ENCODE measurements at regions not wholly inside any gene's neighbourhood (a gene's known extent, or its start where the extent isn't known, plus 50 kb on each side); places are given as distances from the start of the nearest gene placed in this dataset.

DNA sequence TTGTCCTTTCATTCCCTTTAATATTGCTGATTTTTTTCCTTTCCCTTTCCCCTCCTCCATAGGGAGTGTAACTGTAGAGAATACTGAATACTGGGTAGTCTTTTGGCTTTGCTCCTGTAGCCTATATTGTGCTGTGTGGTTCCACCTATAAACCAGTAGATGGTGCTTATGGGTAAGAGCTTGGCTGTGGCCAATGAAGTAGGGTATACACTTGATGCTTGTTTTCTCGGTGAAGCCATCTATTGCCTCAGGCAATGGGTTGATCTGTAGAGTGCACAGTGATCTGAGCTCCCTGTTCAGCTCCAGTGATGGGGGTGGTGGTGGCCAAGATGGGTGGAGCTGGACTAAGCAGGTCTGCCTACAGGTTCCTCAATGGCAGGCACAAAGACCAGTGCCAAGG lies 203.3 kb upstream of the IMPG1 start:
- H3K4me1 Mint-ChIP-seq, result no peaks in the 10 kb centered on the region
- no peak for DNase-seq
- POLR2A ChIA-PET, result no interaction called here
- no peak overlapping the region for H3K27ac Mint-ChIP-seq
- ATAC-seq, result no peak
- no peak overlapping the region for H3K4me3 Mint-ChIP-seq
- no peaks in the 10 kb centered on the region for H3K27me3 Mint-ChIP-seq
- peaks cover 0 to 5% (median 0%) of the 10 kb centered on the region in 3 donors for H3K36me3 Mint-ChIP-seq
- H3K9me3 Mint-ChIP-seq, result peaks cover 7 to 53% (median 31%) of the 10 kb centered on the region in 9 donors

GRCh38 chr6:76264468-76264867 lies 192.0 kb upstream of the IMPG1 start:
- Mint-ChIP-seq H3K27me3 (no peaks in the 10 kb centered on the region), H3K36me3 (peaks cover 0 to 8% (median 0%) of the 10 kb centered on the region in 3 donors), H3K27ac (no peak overlapping the region), H3K9me3 (peaks cover 6 to 55% (median 22%) of the 10 kb centered on the region in 9 donors), H3K4me3 (no peak overlapping the region), H3K4me1 (no peaks in the 10 kb centered on the region)
- POLR2A ChIA-PET, result no interaction called here
- DNase-seq (no peak), ATAC-seq (no peak)

DNA sequence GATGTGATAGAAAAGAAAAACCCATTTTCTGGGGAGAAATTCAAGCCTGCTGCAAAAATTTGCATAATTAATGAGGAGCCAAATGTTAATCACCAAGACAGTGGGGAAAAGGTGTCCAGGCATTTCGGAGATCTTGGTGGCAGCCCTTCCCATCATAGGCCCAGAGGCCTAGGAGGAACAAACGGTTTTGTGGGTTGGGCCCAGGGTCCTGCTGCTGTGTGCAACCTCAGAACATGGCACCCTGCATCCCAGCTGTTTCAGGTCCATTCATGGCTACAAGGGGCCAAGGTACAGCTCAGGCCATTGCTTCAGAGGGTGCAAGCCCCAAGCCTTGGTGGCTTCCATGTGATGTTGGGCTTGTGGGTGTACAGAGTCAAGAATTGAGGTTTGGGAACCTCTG lies 189.8 kb upstream of the IMPG1 start:
- Mint-ChIP-seq H3K4me1 (no peaks in the 10 kb centered on the region), H3K27ac (no peak overlapping the region), H3K36me3 (peaks cover 0 to 8% (median 0%) of the 10 kb centered on the region in 3 donors), H3K4me3 (no peak overlapping the region), H3K27me3 (no peaks in the 10 kb centered on the region), H3K9me3 (peaks cover 5 to 54% (median 21%) of the 10 kb centered on the region in 9 donors)
- no peak for ATAC-seq
- POLR2A ChIA-PET, result no interaction called here
- no peak for DNase-seq

DNA sequence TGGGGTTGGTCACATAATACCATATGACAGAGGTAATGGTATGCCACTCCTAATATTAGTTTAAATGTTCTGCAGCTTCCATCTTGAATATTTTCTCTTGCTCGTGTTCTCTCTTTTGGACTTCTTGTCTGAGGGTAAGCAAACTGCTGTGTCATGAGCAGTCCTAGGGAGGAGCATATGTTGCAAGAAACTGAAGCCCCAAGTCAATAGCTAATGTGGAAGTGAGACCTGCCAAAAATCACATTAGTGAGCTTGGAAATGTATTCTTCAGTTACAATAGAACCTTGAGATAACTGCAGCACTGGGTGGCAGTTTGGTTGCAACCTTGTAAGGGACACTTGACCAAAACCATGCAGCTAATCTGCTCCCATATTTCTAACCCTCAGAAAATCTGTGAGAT lies 178.2 kb upstream of the IMPG1 start:
- ATAC-seq (no peak), DNase-seq (no peak)
- Mint-ChIP-seq H3K9me3 (peaks cover 0 to 25% (median 4%) of the 10 kb centered on the region in 9 donors), H3K4me1 (no peaks in the 10 kb centered on the region), H3K36me3 (no peaks in the 10 kb centered on the region), H3K4me3 (no peak overlapping the region), H3K27ac (no peak overlapping the region), H3K27me3 (no peaks in the 10 kb centered on the region)
- POLR2A ChIA-PET, result no interaction called here

- H3K9me3 Mint-ChIP-seq, result peaks cover 0 to 24% (median 4%) of the 10 kb centered on the region in 9 donors
- no peak overlapping the region for H3K4me3 Mint-ChIP-seq
- H3K27ac Mint-ChIP-seq, result no peak overlapping the region
- no peaks in the 10 kb centered on the region for H3K27me3 Mint-ChIP-seq
- ATAC-seq, result no peak
- POLR2A ChIA-PET, result no interaction called here
- H3K36me3 Mint-ChIP-seq, result no peaks in the 10 kb centered on the region
- DNase-seq, result no peak
- H3K4me1 Mint-ChIP-seq, result no peaks in the 10 kb centered on the region
These were observed 175.1 kb upstream of the IMPG1 start for GRCh38 chr6:76247527-76247926.

GRCh38 chr6:76240092-76240491 lies 167.6 kb upstream of the IMPG1 start:
- ATAC-seq (no peak), DNase-seq (no peak)
- no peak overlapping the region for H3K27ac Mint-ChIP-seq
- peaks cover 2 to 32% (median 18%) of the 10 kb centered on the region in 9 donors for H3K9me3 Mint-ChIP-seq
- no peaks in the 10 kb centered on the region for H3K4me1 Mint-ChIP-seq
- POLR2A ChIA-PET, result no interaction called here
- H3K36me3 Mint-ChIP-seq, result no peaks in the 10 kb centered on the region
- no peak overlapping the region for H3K4me3 Mint-ChIP-seq
- no peaks in the 10 kb centered on the region for H3K27me3 Mint-ChIP-seq

DNA sequence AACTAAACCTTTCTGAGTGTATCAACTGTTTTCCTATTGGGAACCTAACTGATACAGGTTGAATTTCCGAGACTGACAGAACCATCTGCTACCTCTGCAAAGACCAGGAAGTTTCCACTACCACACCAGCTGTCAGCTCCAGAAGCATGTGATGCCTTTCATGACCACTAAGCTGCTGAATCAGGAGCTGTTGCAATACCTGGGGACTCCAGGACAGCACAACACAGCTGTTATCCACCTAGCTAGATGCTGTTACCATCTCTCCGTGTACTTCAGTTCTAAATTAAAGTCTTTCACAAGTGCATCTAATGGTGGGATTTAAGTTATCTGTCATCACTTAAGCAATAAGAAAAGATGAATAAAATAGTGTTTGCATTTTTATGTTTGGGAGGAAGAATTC lies 158.2 kb upstream of the IMPG1 start:
- no peak for ATAC-seq
- H3K27me3 Mint-ChIP-seq, result no peaks in the 10 kb centered on the region
- no peak overlapping the region for H3K4me3 Mint-ChIP-seq
- H3K36me3 Mint-ChIP-seq, result no peaks in the 10 kb centered on the region
- POLR2A ChIA-PET, result no interaction called here
- H3K4me1 Mint-ChIP-seq, result no peaks in the 10 kb centered on the region
- DNase-seq, result no peak
- no peak overlapping the region for H3K27ac Mint-ChIP-seq
- H3K9me3 Mint-ChIP-seq, result peaks cover 0 to 27% (median 5%) of the 10 kb centered on the region in 9 donors

GRCh38 chr6:76222189-76222588 lies 149.7 kb upstream of the IMPG1 start:
- H3K4me3 Mint-ChIP-seq, result no peak overlapping the region
- H3K27me3 Mint-ChIP-seq, result no peaks in the 10 kb centered on the region
- ATAC-seq, result no peak

GRCh38 chr6:76221525-76221924 lies 149.1 kb upstream of the IMPG1 start:
- H3K4me3 Mint-ChIP-seq, result no peak overlapping the region
- POLR2A ChIA-PET, result no interaction called here
- H3K27ac Mint-ChIP-seq, result no peak overlapping the region
- no peak for DNase-seq
- no peaks in the 10 kb centered on the region for H3K36me3 Mint-ChIP-seq
- no peaks in the 10 kb centered on the region for H3K4me1 Mint-ChIP-seq
- ATAC-seq, result no peak
- H3K27me3 Mint-ChIP-seq, result no peaks in the 10 kb centered on the region
- peaks cover 0 to 9% (median 1%) of the 10 kb centered on the region in 9 donors for H3K9me3 Mint-ChIP-seq

More at GRCh38 chr6:76222189-76222588, 149.7 kb upstream of the IMPG1 start:
- Mint-ChIP-seq H3K4me1 (no peaks in the 10 kb centered on the region), H3K9me3 (peaks cover 0 to 8% (median 0%) of the 10 kb centered on the region in 9 donors), H3K27ac (no peak overlapping the region), H3K36me3 (no peaks in the 10 kb centered on the region)
- POLR2A ChIA-PET, result no interaction called here
- DNase-seq, result no peak

DNA sequence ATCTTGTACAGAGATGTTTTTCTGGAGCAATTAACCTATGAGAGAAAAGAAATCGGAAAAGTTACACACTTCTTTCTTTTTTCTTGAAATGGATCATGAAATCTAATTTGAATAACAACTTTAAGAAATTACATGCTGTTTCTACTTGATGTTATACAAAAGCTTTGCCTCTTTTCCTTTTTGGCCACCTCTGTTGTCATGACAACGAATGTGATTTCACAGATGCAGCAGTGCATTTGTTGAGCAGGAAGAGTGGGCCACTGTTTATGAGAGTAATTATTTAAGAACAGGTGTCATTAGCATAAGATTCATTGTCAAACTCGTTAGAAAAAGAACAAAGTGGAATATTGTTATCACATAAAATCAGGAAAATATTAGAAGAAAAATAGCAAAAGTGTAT lies 148.3 kb upstream of the IMPG1 start:
- H3K27me3 Mint-ChIP-seq, result no peaks in the 10 kb centered on the region

DNA sequence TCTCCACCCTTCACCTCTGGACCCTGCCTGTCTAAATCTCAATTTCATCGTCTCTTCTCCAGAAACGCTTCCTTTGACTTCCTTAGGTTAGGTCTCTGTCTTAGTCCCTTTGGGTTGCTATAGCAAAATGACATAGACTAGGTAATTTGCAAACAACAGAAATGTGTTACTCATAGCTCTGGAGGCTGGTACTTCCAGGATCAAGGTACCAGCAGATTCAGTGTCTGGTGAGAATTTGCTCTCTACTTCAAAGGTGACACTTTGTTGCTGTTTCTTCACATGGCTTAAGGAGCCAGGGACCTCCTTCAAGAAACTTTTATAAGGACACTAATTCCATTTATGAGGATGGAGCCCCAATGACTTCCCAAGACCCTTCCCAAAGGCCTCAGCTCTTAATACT lies 145.1 kb upstream of the IMPG1 start:
- peaks cover 0 to 12% (median 8%) of the 10 kb centered on the region in 9 donors for H3K9me3 Mint-ChIP-seq
- POLR2A ChIA-PET, result no interaction called here
- H3K27me3 Mint-ChIP-seq, result no peaks in the 10 kb centered on the region
- no peak overlapping the region for H3K4me3 Mint-ChIP-seq
- no peaks in the 10 kb centered on the region for H3K36me3 Mint-ChIP-seq
- DNase-seq (no peak), ATAC-seq (no peak)
- no peaks in the 10 kb centered on the region for H3K4me1 Mint-ChIP-seq
- no peak overlapping the region for H3K27ac Mint-ChIP-seq

More for the DNA sequence above, 148.3 kb upstream of the IMPG1 start:
- POLR2A ChIA-PET, result no interaction called here
- ATAC-seq (no peak), DNase-seq (no peak)
- Mint-ChIP-seq H3K4me3 (no peak overlapping the region), H3K4me1 (no peaks in the 10 kb centered on the region), H3K27ac (no peak overlapping the region), H3K9me3 (peaks cover 0 to 9% (median 3%) of the 10 kb centered on the region in 9 donors), H3K36me3 (no peaks in the 10 kb centered on the region)

- Mint-ChIP-seq H3K27ac (no peak overlapping the region), H3K36me3 (no peaks in the 10 kb centered on the region), H3K27me3 (no peaks in the 10 kb centered on the region), H3K4me1 (no peaks in the 10 kb centered on the region), H3K9me3 (peaks cover 0 to 33% (median 11%) of the 10 kb centered on the region in 9 donors), H3K4me3 (no peak overlapping the region)
- no peak for DNase-seq
- POLR2A ChIA-PET, result no interaction called here
- ATAC-seq, result no peak
These were observed 142.1 kb upstream of the IMPG1 start for GRCh38 chr6:76214546-76214945.

DNA sequence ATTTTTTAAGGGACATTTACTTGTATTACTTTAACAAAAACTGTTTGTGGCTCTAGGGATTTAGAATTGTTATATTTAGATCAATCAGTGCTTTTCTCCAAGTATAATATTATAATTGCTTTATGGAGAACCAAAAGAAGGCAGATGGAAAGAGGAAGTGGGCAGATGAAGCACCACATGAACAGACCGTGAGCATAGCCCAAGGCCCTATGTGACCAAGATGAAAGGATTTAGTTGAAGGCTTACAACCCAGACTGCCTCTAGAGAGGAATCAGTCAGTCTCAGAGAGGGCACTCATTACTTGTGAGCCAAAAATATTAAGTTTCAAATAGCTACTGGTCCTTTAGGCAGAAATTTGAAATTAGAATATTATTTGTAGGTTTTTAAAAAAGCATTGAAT lies 102.3 kb upstream of the IMPG1 start:
- Mint-ChIP-seq H3K27ac (no peak overlapping the region), H3K9me3 (peaks cover 0 to 17% (median 9%) of the 10 kb centered on the region in 9 donors), H3K27me3 (no peaks in the 10 kb centered on the region), H3K4me3 (no peak overlapping the region), H3K4me1 (no peaks in the 10 kb centered on the region), H3K36me3 (no peaks in the 10 kb centered on the region)
- ATAC-seq, result no peak
- POLR2A ChIA-PET, result no interaction called here
- DNase-seq, result no peak

- ATAC-seq (no peak), DNase-seq (no peak)
- Mint-ChIP-seq H3K9me3 (peaks cover 0 to 43% (median 15%) of the 10 kb centered on the region in 9 donors), H3K27me3 (peaks cover 0 to 3% (median 0%) of the 10 kb centered on the region in 5 donors), H3K36me3 (peaks cover 0 to 9% (median 0%) of the 10 kb centered on the region in 3 donors), H3K4me1 (no peaks in the 10 kb centered on the region), H3K27ac (no peak overlapping the region), H3K4me3 (no peak overlapping the region)
- POLR2A ChIA-PET, result no interaction called here
These were observed 94.4 kb upstream of the IMPG1 start for GRCh38 chr6:76166874-76167273.

All from naive thymus-derived CD8-positive, alpha-beta T cell (primary cell).